ENCODE measurements at regions not wholly inside any gene's neighbourhood (a gene's known extent, or its start where the extent isn't known, plus 50 kb on each side); places are given as distances from the start of the nearest gene placed in this dataset.

- Histone ChIP-seq H3K36me3 (no peaks in the 10 kb centered on the region), H3K27me3 (no peaks in the 10 kb centered on the region), H3K4me3 (no peak overlapping the region), H3K4me1 (no peaks in the 10 kb centered on the region), H3K9me3 (no peaks in the 10 kb centered on the region), H3K27ac (no peak overlapping the region)
- DNase-seq (ENCODE audit: low spot score) = no peak
- no peak for TF ChIP-seq CTCF (IDR thresholded peaks at IDR 0.05)
Measured at GRCh38 chr6:95230071-95230740, 347.1 kb upstream of the MANEA start.

- TF ChIP-seq CTCF (IDR thresholded peaks at IDR 0.05) = no peak
- H3K4me3 ChIP-seq = no peak overlapping the region
- H3K27ac ChIP-seq = no peak overlapping the region
- no peaks in the 10 kb centered on the region for H3K27me3 ChIP-seq
- no peaks in the 10 kb centered on the region for H3K36me3 ChIP-seq
- DNase-seq (ENCODE audit: low spot score) = no peak
- no peaks in the 10 kb centered on the region for H3K9me3 ChIP-seq
- H3K4me1 ChIP-seq = no peaks in the 10 kb centered on the region
Measured at GRCh38 chr6:95231416-95231815, 345.9 kb upstream of the MANEA start.

- no peak for TF ChIP-seq CTCF (IDR thresholded peaks at IDR 0.05)
- no peak overlapping the region for H3K27ac ChIP-seq
Measured at GRCh38 chr6:95232446-95232845, 344.9 kb upstream of the MANEA start.

DNA sequence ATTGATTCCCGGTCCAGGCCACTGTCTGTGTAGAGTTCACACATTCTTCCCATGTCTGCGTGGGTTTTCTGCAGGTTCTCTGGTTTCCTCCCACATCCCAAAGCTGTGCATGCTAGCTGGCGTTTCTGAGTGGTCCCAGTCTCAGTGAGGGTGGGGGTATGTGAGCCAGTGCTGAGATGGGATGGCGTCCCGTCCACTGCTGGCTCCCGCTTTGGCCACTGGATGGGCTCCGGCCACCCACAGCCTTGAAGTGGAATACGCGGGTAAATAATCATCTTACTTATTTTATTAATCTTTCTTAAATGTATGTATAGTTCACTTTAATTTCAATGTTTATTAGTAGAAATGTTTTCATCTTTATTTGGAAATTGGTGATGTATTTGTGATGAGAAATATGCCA lies 343.5 kb upstream of the MANEA start:
- no peaks in the 10 kb centered on the region for H3K4me1 ChIP-seq
- H3K27me3 ChIP-seq = no peaks in the 10 kb centered on the region
- DNase-seq (ENCODE audit: low spot score) = no peak
- no peaks in the 10 kb centered on the region for H3K9me3 ChIP-seq
- H3K36me3 ChIP-seq = no peaks in the 10 kb centered on the region
- H3K4me3 ChIP-seq = no peak overlapping the region
- no peak overlapping the region for H3K27ac ChIP-seq
- TF ChIP-seq CTCF (IDR thresholded peaks at IDR 0.05) = no peak

More at GRCh38 chr6:95232446-95232845, 344.9 kb upstream of the MANEA start:
- Histone ChIP-seq H3K4me1 (no peaks in the 10 kb centered on the region), H3K9me3 (no peaks in the 10 kb centered on the region), H3K4me3 (no peak overlapping the region), H3K27me3 (no peaks in the 10 kb centered on the region), H3K36me3 (no peaks in the 10 kb centered on the region)
- no peak for DNase-seq (ENCODE audit: low spot score)

DNA sequence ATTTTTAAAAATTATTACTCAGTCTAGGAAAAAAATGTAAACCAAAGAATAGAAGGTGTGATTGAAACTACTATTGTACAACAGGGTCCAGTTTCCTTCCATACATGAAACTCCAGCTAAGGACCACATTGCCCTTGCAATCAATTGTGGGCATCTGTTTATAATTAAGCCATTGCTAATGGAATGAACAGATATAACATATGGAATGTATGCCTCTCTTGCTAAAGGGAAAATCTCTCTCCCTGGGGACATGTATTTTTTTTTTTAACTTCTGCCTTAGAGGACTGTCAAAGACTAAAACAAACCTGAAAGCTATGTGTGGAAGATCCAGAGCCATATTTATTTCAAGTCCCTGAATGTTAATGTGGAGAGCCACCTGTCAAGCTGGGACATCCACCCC lies 336.8 kb upstream of the MANEA start:
- H3K36me3 ChIP-seq = no peaks in the 10 kb centered on the region
- TF ChIP-seq CTCF (IDR thresholded peaks at IDR 0.05) = no peak
- no peaks in the 10 kb centered on the region for H3K27me3 ChIP-seq
- DNase-seq (ENCODE audit: low spot score) = no peak
- no peak overlapping the region for H3K4me3 ChIP-seq
- H3K4me1 ChIP-seq = no peaks in the 10 kb centered on the region
- H3K9me3 ChIP-seq = no peaks in the 10 kb centered on the region
- H3K27ac ChIP-seq = no peak overlapping the region

DNA sequence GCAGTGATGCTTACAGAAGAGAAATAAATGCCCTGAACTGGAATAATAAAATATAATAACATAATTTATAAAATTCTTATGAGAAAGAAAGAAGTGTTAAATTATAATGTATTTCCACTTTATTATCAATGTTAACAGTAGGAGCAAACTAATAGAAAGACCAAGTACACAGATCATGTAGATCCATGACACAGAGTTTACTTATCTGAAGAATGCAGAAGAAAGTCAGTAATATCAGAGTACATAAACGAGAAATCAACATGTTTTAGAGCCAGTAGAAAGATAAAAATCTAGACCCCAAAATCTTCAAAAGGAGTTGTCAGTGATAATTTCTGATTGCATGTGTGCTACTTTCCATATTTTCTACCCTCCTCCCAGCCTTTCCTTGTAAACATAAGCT lies 334.8 kb upstream of the MANEA start:
- Histone ChIP-seq H3K4me1 (no peaks in the 10 kb centered on the region), H3K9me3 (no peaks in the 10 kb centered on the region), H3K4me3 (no peak overlapping the region), H3K36me3 (no peaks in the 10 kb centered on the region), H3K27me3 (no peaks in the 10 kb centered on the region), H3K27ac (no peak overlapping the region)
- DNase-seq (ENCODE audit: low spot score) = no peak
- TF ChIP-seq CTCF (IDR thresholded peaks at IDR 0.05) = no peak
